ENCODE measurements at regions not wholly inside any gene's neighbourhood (a gene's known extent, or its start where the extent isn't known, plus 50 kb on each side); places are given as distances from the start of the nearest gene placed in this dataset.
"Not testable (repeated sequence)": the region's sequence is repeated elsewhere in the genome, so short reads cannot be mapped to it uniquely, and the experiment has no call there.

DNA sequence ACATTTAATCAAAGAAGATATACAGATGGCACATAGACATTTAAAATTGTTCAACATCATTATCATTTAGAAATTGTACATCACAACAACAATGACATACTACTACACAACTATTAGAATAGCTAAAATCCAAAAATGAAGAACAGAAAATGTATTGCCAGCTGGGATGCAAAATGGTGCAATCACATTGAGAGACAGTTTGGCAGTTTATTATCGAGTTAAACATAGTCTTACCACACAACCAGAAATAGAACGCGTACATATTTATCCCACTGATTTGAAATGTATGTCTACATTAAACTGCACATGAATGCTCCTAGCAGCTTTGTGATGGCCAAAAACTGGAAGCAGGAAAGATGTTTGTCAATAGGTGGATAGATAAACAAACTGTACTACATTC lies 791.5 kb upstream of the MGAT4C start:
- no peak for DNase-seq

DNA sequence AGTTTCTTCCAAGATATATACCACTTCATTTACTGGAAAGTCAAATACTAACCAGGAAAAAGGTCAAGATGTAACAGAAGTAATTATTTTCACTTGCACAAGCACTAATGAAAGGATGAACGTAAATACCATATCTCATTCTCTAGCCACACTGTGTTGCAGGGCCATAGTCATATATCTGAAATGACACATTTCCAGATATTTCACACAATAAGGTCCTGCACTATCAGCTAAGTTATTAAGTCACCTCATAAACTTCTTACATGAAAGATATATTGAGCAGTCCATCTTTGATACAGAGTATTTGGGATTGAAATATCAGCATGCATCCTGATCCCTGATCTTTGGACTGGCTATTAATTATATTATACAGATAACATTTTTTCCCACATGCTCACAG lies 783.3 kb upstream of the MGAT4C start:
- DNase-seq: no peak

DNA sequence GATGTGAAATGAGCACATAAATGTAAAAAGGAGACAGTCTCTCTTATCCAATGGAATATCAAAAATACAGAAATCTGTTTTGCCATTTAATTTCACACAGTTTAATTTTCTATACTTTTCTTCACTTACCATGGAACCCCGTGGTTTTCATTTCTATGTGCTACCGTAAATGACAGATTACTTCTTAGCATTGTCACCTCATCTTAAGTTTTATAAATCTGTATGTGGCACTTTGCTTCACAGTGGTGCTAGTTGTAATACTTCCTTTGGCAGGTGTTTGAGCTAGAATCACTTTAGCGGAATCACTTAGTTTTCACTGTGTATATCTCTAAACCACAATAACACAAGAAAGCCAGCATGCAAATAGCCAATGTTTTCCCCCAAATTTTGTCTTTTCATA lies 781.9 kb upstream of the MGAT4C start:
- no peak for DNase-seq

GRCh38 chr12:87025976-87026375 lies 769.8 kb upstream of the MGAT4C start:
- no peak for DNase-seq

DNA sequence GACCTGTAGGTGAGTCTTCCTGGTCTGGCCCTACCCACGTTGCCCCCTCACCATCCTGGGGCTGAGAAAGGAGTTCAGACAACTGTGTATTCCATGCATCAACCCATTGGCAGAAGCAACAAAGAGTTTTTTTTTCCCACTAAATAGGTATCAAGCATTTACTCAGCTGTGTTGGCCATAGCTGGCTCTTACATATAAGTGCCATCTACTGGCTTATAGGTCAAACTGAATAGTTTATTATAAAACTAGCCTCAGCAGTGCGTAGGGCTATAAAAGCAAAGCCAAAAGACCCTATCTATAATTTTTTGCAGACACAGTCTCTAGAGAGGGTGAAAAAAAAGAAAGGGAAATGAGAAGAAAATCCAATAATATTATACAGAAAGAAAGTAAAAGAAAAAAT lies 765.2 kb upstream of the MGAT4C start:
- DNase-seq: no peak

- DNase-seq: no peak
Measured at GRCh38 chr12:87020071-87020470, 763.9 kb upstream of the MGAT4C start.

GRCh38 chr12:87015352-87015751 lies 759.2 kb upstream of the MGAT4C start:
- DNase-seq: no peak

- no peak for DNase-seq
Measured at GRCh38 chr12:87008785-87009384, 752.7 kb upstream of the MGAT4C start.

- DNase-seq: no peak
Measured at GRCh38 chr12:87001102-87001501, 744.9 kb upstream of the MGAT4C start.

DNA sequence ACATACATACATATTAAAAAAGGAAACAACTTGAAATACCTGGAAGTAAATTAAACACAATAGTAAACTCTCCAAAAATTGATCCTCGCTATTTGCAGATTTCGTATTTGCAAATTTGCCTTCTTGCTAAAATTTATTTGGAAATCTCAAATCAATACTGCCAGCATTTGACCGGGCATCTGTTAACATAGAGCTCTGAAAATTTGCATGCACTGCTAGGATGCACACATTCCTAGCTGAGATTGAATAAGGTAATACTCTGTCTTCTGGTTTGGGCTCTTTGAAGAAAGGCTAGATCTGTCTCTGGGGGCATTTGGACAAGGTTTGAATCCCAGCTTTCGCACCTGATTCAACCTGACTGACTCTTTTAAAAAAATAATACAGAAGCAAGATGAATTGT lies 729.1 kb upstream of the MGAT4C start:
- DNase-seq: no peak

GRCh38 chr12:86970595-86970994 lies 714.4 kb upstream of the MGAT4C start:
- DNase-seq: not testable (repeated sequence)

GRCh38 chr12:86959766-86960458 lies 703.7 kb upstream of the MGAT4C start:
- no peak for DNase-seq

DNA sequence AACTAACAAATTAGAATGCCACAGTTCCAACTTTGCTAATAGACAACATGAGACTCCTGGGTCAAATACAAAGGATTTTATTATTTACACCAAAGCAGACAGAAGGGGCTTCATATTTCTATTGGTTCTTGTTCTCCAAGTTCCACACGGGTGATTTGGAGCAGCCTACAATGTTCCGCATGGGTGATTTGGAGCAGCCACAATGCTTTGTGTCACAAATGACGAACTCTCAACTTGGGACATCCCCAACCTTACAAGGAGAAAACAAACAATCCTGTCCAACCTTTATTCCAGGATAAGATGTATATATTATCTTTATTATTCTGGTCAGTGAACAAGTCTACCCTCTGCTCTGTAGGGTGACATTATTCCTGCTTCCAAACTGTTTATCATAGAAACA lies 694.3 kb upstream of the MGAT4C start:
- DNase-seq: peak; percentile 31 to 42

GRCh38 chr12:86950043-86950442 lies 693.9 kb upstream of the MGAT4C start:
- no peak for DNase-seq

DNA sequence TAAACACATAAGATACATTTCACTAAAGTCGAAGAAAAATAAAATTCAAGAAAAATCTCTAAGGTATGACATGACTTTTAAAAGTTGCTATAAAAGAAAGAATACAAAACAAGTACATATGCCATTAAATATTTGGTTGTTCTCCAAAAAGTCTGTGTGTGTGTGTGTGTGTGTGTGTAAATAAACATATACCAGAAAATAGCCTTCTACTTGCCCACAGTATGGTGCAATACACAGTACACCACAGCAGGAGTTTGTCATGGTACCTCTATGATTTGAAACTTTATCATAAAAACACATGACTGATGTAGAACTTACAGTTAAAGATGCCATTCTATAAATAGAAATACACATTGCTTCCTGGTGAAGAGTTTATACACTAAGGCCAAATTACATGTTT lies 692.7 kb upstream of the MGAT4C start:
- no peak for DNase-seq

DNA sequence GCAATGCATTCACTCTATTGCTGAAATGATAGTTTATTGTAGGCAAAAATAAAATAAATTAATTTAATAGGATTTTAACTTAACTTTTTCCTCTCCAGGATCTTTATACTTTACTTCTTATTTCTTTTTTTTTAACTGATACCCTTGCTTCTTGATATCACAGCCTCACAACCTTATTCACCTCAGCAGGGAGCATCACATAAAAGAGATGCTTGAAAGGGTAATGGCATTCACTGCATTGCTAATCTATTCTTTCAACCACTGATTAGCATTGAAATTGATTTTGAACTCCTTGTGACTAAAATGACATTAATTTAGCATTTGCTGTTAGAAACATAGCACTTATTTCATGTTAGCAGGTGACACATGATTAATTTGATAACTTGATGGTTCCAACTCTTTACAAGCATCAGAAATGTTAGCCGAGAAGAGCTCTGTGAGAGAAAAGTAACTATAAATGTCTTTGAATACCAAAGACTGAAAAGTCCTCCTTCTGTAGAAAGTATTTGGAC lies 689.5 kb upstream of the MGAT4C start:
- no peak for DNase-seq

DNA sequence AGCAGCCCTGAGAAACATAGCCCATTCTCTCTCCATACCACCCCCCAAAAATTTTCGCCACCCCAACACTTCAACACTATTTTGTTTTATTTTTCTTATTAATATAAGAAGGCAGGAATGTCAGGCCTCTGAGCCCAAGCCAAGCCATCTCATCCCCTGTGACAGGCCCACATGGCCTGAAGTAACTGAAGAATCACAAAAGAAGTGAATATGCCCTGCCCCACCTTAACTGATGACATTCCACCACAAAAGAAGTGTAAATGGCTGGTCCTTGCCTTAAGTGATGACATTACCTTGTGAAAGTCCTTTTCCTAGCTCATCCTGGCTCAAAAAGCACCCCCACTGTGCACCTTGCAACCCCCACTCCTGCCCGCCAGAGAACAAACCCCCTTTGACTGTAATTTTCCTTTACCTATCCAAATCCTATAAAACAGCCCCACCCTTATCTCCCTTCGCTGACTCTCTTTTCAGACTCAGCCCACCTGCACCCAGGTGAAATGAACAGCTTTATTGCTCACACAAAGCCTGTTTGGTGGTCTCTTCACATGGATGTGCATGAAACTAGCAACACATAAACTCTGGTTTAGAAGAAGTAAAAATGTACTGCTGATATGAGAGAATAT lies 688.1 kb upstream of the MGAT4C start:
- DNase-seq: not testable (repeated sequence)

DNA sequence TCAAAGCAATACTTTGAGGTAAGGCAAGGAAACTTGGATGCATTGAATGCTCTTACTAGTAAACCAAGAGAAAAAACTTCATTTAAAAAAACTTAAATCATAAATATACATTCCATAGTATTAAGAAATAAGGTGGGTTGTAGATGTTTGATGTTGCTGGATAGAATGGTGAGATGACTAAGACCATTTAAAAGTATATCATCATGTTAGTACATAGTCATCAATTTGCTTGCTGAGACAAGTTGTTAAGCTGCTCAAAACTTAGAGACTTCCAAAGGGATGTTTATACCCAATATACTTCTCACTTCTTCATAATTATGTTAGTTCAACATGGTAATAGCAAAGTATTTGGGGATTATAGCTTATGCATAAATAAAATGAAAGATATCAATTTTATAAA lies 675.5 kb upstream of the MGAT4C start:
- DNase-seq: no peak

GRCh38 chr12:86929962-86930361 lies 673.8 kb upstream of the MGAT4C start:
- DNase-seq: no peak

DNA sequence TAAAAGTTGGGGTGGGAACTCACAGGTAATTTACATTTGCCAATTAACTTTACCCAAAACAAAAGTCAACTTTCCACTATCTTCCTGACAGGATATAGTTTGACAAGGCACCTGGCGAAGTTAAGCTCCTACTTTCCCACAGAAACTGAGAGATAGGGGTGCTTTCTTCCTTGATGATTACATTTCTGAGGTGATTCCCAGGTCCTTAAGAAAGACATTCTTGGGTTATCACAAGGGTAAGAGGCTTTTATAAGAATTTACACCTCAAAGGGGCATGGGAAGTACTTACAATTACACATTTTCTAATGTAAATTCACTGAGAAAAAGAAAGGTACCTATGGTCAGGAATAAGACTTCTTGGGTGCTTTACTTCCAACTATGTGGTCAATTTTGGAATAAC lies 660.9 kb upstream of the MGAT4C start:
- DNase-seq: no peak

- DNase-seq: no peak
Measured at GRCh38 chr12:86914721-86915120, 658.5 kb upstream of the MGAT4C start.

GRCh38 chr12:86911973-86912372 lies 655.8 kb upstream of the MGAT4C start:
- no peak for DNase-seq

- no peak for DNase-seq
Measured at GRCh38 chr12:86903159-86903558, 647.0 kb upstream of the MGAT4C start.

GRCh38 chr12:86860776-86861175 lies 604.6 kb upstream of the MGAT4C start:
- DNase-seq: no peak
